ENCODE measurements at regions not wholly inside any gene's neighbourhood (a gene's known extent, or its start where the extent isn't known, plus 50 kb on each side); places are given as distances from the start of the nearest gene placed in this dataset.

- Histone ChIP-seq H2AFZ (ENCODE audit: insufficient read depth, low read depth, low read length, poor library complexity, severe bottlenecking) (no peak overlapping the region), H3K4me1 (ENCODE audit: control insufficient read depth in 1 of 2, insufficient read depth in 2 of 2, low read length in 2 of 2) (no peaks in the 10 kb centered on the region), H3K4me2 (replicated peaks; ENCODE audit: extremely low read depth, low read length, poor library complexity, severe bottlenecking) (no peak overlapping the region), H3K36me3 (replicated peaks in 1 of 2; ENCODE audit: control insufficient read depth in 1 of 2, insufficient read depth in 2 of 2, low read length in 2 of 2) (no peaks in the 10 kb centered on the region), H3K79me2 (ENCODE audit: insufficient read depth, low read length) (no peaks in the 10 kb centered on the region), H3K27ac (ENCODE audit: low read depth in 1 of 2, low read length in 2 of 2) (no peak overlapping the region), H3K9me3 (replicated peaks in 1 of 2; ENCODE audit: control insufficient read depth in 1 of 2, insufficient read depth in 1 of 2, low read length in 2 of 2) (no peaks in the 10 kb centered on the region), H4K20me1 (ENCODE audit: insufficient read depth, low read length) (no peaks in the 10 kb centered on the region), H3K27me3 (ENCODE audit: control insufficient read depth in 2 of 2, insufficient read depth in 2 of 2, low read length in 2 of 2) (no peaks in the 10 kb centered on the region), H3K9ac (ENCODE audit: insufficient read depth, low read length, poor library complexity, severe bottlenecking) (no peak overlapping the region), H3K4me3 (replicated peaks in 1 of 3; ENCODE audit: low read depth in 2 of 3, low read length in 3 of 3) (no peak overlapping the region)
- DNase-seq: no peak
- intact Hi-C loops (cut with micrococcal nuclease): no loop called here
- Mint-ChIP-seq H3K9me3 (no peaks in the 10 kb centered on the region), H3K4me3 (no peak overlapping the region), H3K27ac (no peak overlapping the region), H3K4me1 (no peaks in the 10 kb centered on the region), H3K36me3 (no peaks in the 10 kb centered on the region), H3K27me3 (ENCODE audit: low read depth in 3 of 3) (no peaks in the 10 kb centered on the region)
- TF ChIP-seq, protein P1, sequence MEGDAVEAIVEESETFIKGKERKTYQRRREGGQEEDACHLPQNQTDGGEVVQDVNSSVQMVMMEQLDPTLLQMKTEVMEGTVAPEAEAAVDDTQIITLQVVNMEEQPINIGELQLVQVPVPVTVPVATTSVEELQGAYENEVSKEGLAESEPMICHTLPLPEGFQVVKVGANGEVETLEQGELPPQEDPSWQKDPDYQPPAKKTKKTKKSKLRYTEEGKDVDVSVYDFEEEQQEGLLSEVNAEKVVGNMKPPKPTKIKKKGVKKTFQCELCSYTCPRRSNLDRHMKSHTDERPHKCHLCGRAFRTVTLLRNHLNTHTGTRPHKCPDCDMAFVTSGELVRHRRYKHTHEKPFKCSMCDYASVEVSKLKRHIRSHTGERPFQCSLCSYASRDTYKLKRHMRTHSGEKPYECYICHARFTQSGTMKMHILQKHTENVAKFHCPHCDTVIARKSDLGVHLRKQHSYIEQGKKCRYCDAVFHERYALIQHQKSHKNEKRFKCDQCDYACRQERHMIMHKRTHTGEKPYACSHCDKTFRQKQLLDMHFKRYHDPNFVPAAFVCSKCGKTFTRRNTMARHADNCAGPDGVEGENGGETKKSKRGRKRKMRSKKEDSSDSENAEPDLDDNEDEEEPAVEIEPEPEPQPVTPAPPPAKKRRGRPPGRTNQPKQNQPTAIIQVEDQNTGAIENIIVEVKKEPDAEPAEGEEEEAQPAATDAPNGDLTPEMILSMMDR (IDR thresholded peaks at IDR 0.05): no peak
- 100% methylated on average over 2 of the region's 2 CpGs for whole genome bisulfite sequencing (ENCODE audit: insufficient coverage)
Observed at GRCh38 chr3:162136136-162136535, 639.5 kb downstream of the OTOL1 start.

- H3K4me3 ChIP-seq (replicated peaks in 1 of 3; ENCODE audit: low read depth in 2 of 3, low read length in 3 of 3): no peak overlapping the region
- H3K27me3 ChIP-seq (ENCODE audit: control insufficient read depth in 2 of 2, insufficient read depth in 2 of 2, low read length in 2 of 2): no peaks in the 10 kb centered on the region
- H3K27ac Mint-ChIP-seq: no peak overlapping the region
- intact Hi-C loops (cut with micrococcal nuclease): no loop called here
- no peaks in the 10 kb centered on the region for H3K4me1 Mint-ChIP-seq
- no peaks in the 10 kb centered on the region for H3K4me1 ChIP-seq (ENCODE audit: control insufficient read depth in 1 of 2, insufficient read depth in 2 of 2, low read length in 2 of 2)
- H3K9ac ChIP-seq (ENCODE audit: insufficient read depth, low read length, poor library complexity, severe bottlenecking): no peak overlapping the region
- no peaks in the 10 kb centered on the region for H3K36me3 ChIP-seq (replicated peaks in 1 of 2; ENCODE audit: control insufficient read depth in 1 of 2, insufficient read depth in 2 of 2, low read length in 2 of 2)
- no peaks in the 10 kb centered on the region for H3K36me3 Mint-ChIP-seq
- no peaks in the 10 kb centered on the region for H3K79me2 ChIP-seq (ENCODE audit: insufficient read depth, low read length)
- H3K9me3 Mint-ChIP-seq: no peaks in the 10 kb centered on the region
- no peaks in the 10 kb centered on the region for H4K20me1 ChIP-seq (ENCODE audit: insufficient read depth, low read length)
- H3K27me3 Mint-ChIP-seq (ENCODE audit: low read depth in 3 of 3): no peaks in the 10 kb centered on the region
- H3K4me2 ChIP-seq (replicated peaks; ENCODE audit: extremely low read depth, low read length, poor library complexity, severe bottlenecking): no peak overlapping the region
- no peak overlapping the region for H2AFZ ChIP-seq (ENCODE audit: insufficient read depth, low read depth, low read length, poor library complexity, severe bottlenecking)
- no peak for DNase-seq
- H3K4me3 Mint-ChIP-seq: no peak overlapping the region
- TF ChIP-seq, protein P1 (IDR thresholded peaks at IDR 0.05): no peak
- WGBS (ENCODE audit: insufficient coverage): 91% methylated on average over 3 of the region's 4 CpGs
- H3K27ac ChIP-seq (ENCODE audit: low read depth in 1 of 2, low read length in 2 of 2): no peak overlapping the region
- no peaks in the 10 kb centered on the region for H3K9me3 ChIP-seq (replicated peaks in 1 of 2; ENCODE audit: control insufficient read depth in 1 of 2, insufficient read depth in 1 of 2, low read length in 2 of 2)
Observed at GRCh38 chr3:162138509-162138908, 641.9 kb downstream of the OTOL1 start.

Data from CD14-positive monocyte (primary cell).